MM.1S (cell line): ENCODE measurements at regions not wholly inside any gene's neighbourhood (a gene's known extent, or its start where the extent isn't known, plus 50 kb on each side); places are given as distances from the start of the nearest gene placed in this dataset.

ENCODE experiments used
- EZH2 ChIP-seq: fragments of 300-600 bp; sonication (generic); optimal IDR thresholded peaks from 2 replicates; pipeline ENCODE3; 2017; ENCODE audit warnings: low read depth, mild to moderate bottlenecking, antibody characterized with exemption, low read length, mixed read lengths
- TF ChIP-seq, protein P1 (sequence below): fragments of 300-600 bp; sonication (generic); IDR thresholded peaks from 2 replicates; pipeline ENCODE4 v1.5.1; 2016; ENCODE audit warnings: antibody characterized with exemption, low read length, mixed read lengths

GRCh38 chr15:72857331-72858063, 73.9 kb upstream of the ADPGK start:
- TF ChIP-seq, protein P1, sequence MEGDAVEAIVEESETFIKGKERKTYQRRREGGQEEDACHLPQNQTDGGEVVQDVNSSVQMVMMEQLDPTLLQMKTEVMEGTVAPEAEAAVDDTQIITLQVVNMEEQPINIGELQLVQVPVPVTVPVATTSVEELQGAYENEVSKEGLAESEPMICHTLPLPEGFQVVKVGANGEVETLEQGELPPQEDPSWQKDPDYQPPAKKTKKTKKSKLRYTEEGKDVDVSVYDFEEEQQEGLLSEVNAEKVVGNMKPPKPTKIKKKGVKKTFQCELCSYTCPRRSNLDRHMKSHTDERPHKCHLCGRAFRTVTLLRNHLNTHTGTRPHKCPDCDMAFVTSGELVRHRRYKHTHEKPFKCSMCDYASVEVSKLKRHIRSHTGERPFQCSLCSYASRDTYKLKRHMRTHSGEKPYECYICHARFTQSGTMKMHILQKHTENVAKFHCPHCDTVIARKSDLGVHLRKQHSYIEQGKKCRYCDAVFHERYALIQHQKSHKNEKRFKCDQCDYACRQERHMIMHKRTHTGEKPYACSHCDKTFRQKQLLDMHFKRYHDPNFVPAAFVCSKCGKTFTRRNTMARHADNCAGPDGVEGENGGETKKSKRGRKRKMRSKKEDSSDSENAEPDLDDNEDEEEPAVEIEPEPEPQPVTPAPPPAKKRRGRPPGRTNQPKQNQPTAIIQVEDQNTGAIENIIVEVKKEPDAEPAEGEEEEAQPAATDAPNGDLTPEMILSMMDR: no peak
- TF ChIP-seq EZH2: no peak
